SK-N-SH treated with all-trans-retinoic acid at 6 μM for 48 hours (cell line): ENCODE measurements at regions not wholly inside any gene's neighbourhood (a gene's known extent, or its start where the extent isn't known, plus 50 kb on each side); places are given as distances from the start of the nearest gene placed in this dataset.

Source experiments
- ATAC-seq: fragments of 200-7000 bp; cut with Tn5 transposase; 3 replicates; pipeline ENCODE4 v1.9.1; 2020; ENCODE audit warnings: mild to moderate bottlenecking, moderate library complexity
- ARNTL ChIP-seq: fragments of 450-650 bp; formaldehyde crosslinking; IDR thresholded peaks from 2 replicates; pipeline ENCODE4 v1.5.0; 2020; ENCODE audit warnings: low read depth, mild to moderate bottlenecking, moderate library complexity, borderline replicate concordance
- GLIS3 ChIP-seq: fragments of 250-450 bp; sonication (Bioruptor Pico); IDR thresholded peaks from 2 replicates; pipeline ENCODE4 v1.5.0; 2020; ENCODE audit warnings: mild to moderate bottlenecking, moderate library complexity
- ISL1 ChIP-seq: fragments of 250-450 bp; sonication (Bioruptor Pico); IDR thresholded peaks from 2 replicates; pipeline ENCODE4 v2.1.2; 2022; ENCODE audit warnings: mild to moderate bottlenecking, moderate library complexity
- OSR1 ChIP-seq: fragments of 250-450 bp; sonication (Bioruptor Pico); IDR thresholded peaks from 2 replicates; pipeline ENCODE4 v1.8.0; 2022; ENCODE audit warnings: moderate library complexity, mild to moderate bottlenecking, inconsistent platforms
- PPARA ChIP-seq: fragments of 250-450 bp; sonication (Bioruptor Pico); IDR thresholded peaks from 2 replicates; pipeline ENCODE4 v1.5.0; 2020; ENCODE audit warnings: mild to moderate bottlenecking, borderline replicate concordance
- RARB ChIP-seq: fragments of 250-450 bp; sonication (Bioruptor Pico); IDR thresholded peaks from 2 replicates; pipeline ENCODE4 v1.8.0; 2021; ENCODE audit warnings: mild to moderate bottlenecking, moderate library complexity
- TOX ChIP-seq: fragments of 250-450 bp; sonication (Bioruptor Pico); IDR thresholded peaks from 2 replicates; pipeline ENCODE4 v1.8.0; 2021; ENCODE audit warnings: mild to moderate bottlenecking, moderate library complexity, borderline replicate concordance
- TSHZ2 ChIP-seq: fragments of 250-450 bp; sonication (Bioruptor Pico); IDR thresholded peaks from 2 replicates; pipeline ENCODE4 v1.5.0; 2020; ENCODE audit warnings: mild to moderate bottlenecking, moderate library complexity
- ZC3H10 ChIP-seq: fragments of 250-450 bp; sonication (Bioruptor Pico); IDR thresholded peaks from 2 replicates; pipeline ENCODE4 v1.5.1; 2021; ENCODE audit warnings: mild to moderate bottlenecking, moderate library complexity
- ZFP3 ChIP-seq: fragments of 250-450 bp; sonication (Bioruptor Pico); IDR thresholded peaks from 2 replicates; pipeline ENCODE4 v1.5.0; 2020; ENCODE audit warnings: mild to moderate bottlenecking, moderate library complexity
- ZNF565 ChIP-seq: fragments of 450-650 bp; formaldehyde crosslinking; conservative IDR thresholded peaks from 2 replicates; pipeline ENCODE4 v1.5.0; 2020; ENCODE audit warnings: low read depth, mild to moderate bottlenecking, moderate library complexity
- ZNF70 ChIP-seq: fragments of 450-650 bp; formaldehyde crosslinking; IDR thresholded peaks from 2 replicates; pipeline ENCODE4 v1.5.0; 2020; ENCODE audit warnings: mild to moderate bottlenecking, moderate library complexity
- ZNF8 ChIP-seq: fragments of 450-650 bp; formaldehyde crosslinking; IDR thresholded peaks from 2 replicates; pipeline ENCODE4 v1.5.0; 2020; ENCODE audit warnings: mild to moderate bottlenecking, moderate library complexity
- TF ChIP-seq, protein P1 (sequence below): fragments of 250-450 bp; sonication (Bioruptor Pico); IDR thresholded peaks from 2 replicates; pipeline ENCODE4 v1.5.1; 2021; ENCODE audit warnings: mild to moderate bottlenecking, moderate library complexity
- TF ChIP-seq, protein P2 (sequence below): fragments of 250-450 bp; sonication (Bioruptor Pico); IDR thresholded peaks from 2 replicates; pipeline ENCODE4 v1.5.1; 2020; ENCODE audit warnings: low read depth, mild to moderate bottlenecking, moderate library complexity
- TF ChIP-seq, protein P3 (sequence below): fragments of 250-450 bp; sonication (Bioruptor Pico); IDR thresholded peaks from 2 replicates; pipeline ENCODE4 v1.8.0; 2021; ENCODE audit warnings: low read depth, mild to moderate bottlenecking, moderate library complexity, borderline replicate concordance
- TF ChIP-seq, protein P4 (sequence below): fragments of 250-450 bp; sonication (Bioruptor Pico); IDR thresholded peaks from 2 replicates; pipeline ENCODE4 v1.8.0; 2020; ENCODE audit warnings: mild to moderate bottlenecking, moderate library complexity, borderline replicate concordance

- TF ChIP-seq, protein P1, sequence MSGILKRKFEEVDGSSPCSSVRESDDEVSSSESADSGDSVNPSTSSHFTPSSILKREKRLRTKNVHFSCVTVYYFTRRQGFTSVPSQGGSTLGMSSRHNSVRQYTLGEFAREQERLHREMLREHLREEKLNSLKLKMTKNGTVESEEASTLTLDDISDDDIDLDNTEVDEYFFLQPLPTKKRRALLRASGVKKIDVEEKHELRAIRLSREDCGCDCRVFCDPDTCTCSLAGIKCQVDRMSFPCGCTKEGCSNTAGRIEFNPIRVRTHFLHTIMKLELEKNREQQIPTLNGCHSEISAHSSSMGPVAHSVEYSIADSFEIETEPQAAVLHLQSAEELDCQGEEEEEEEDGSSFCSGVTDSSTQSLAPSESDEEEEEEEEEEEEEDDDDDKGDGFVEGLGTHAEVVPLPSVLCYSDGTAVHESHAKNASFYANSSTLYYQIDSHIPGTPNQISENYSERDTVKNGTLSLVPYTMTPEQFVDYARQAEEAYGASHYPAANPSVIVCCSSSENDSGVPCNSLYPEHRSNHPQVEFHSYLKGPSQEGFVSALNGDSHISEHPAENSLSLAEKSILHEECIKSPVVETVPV (CRISPR knock-in tag) = no peak
- TF ChIP-seq ISL1 (CRISPR knock-in tag) = no peak
- TF ChIP-seq, protein P2, sequence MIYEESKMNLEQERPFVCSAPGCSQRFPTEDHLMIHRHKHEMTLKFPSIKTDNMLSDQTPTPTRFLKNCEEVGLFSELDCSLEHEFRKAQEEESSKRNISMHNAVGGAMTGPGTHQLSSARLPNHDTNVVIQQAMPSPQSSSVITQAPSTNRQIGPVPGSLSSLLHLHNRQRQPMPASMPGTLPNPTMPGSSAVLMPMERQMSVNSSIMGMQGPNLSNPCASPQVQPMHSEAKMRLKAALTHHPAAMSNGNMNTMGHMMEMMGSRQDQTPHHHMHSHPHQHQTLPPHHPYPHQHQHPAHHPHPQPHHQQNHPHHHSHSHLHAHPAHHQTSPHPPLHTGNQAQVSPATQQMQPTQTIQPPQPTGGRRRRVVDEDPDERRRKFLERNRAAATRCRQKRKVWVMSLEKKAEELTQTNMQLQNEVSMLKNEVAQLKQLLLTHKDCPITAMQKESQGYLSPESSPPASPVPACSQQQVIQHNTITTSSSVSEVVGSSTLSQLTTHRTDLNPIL (CRISPR knock-in tag) = no peak
- TF ChIP-seq, all 23 proteins: peak for 0
These were observed 117.1 kb upstream of the NXPH2 start (continued) for GRCh38 chr2:138897274-138897673.

DNA sequence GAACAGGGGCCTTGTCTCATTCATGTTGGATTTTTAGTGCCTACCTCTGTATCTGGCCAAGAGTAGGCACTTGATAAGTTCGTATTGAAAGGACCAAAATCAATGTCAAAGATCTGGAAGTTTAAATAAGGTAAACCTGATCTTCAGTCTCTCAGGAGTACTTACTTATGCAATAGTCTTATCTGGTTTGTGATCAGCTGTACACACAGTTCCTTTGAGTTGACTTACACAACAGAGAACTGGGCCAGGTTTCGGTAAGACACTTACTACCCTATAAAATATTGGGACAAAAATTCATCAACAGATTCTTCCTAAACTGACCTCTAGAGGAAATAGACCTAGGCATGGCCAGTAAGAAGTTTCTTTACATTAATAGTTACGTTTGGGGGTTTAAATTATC lies 113.6 kb upstream of the NXPH2 start:
- ATAC-seq = no peak
- TF ChIP-seq ZFP3 (no peak), TSHZ2 (no peak)
- TF ChIP-seq, protein P3, sequence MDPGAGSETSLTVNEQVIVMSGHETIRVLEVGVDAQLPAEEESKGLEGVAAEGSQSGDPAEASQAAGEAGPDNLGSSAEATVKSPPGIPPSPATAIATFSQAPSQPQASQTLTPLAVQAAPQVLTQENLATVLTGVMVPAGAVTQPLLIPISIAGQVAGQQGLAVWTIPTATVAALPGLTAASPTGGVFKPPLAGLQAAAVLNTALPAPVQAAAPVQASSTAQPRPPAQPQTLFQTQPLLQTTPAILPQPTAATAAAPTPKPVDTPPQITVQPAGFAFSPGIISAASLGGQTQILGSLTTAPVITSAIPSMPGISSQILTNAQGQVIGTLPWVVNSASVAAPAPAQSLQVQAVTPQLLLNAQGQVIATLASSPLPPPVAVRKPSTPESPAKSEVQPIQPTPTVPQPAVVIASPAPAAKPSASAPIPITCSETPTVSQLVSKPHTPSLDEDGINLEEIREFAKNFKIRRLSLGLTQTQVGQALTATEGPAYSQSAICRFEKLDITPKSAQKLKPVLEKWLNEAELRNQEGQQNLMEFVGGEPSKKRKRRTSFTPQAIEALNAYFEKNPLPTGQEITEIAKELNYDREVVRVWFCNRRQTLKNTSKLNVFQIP (CRISPR knock-in tag) = no peak

- ATAC-seq = no peak
- no peak for TF ChIP-seq TOX (CRISPR knock-in tag)
- TF ChIP-seq, protein P3 (CRISPR knock-in tag) = no peak
- TF ChIP-seq GLIS3 (CRISPR knock-in tag) = no peak
- TF ChIP-seq ZNF70 (CRISPR knock-in tag) = no peak
- TF ChIP-seq RARB (CRISPR knock-in tag) = no peak
- no peak for TF ChIP-seq PPARA (CRISPR knock-in tag)
- TF ChIP-seq ARNTL = no peak
- no peak for TF ChIP-seq ZNF565 (CRISPR knock-in tag)
These were observed 100.9 kb upstream of the NXPH2 start for GRCh38 chr2:138881126-138881525.

DNA sequence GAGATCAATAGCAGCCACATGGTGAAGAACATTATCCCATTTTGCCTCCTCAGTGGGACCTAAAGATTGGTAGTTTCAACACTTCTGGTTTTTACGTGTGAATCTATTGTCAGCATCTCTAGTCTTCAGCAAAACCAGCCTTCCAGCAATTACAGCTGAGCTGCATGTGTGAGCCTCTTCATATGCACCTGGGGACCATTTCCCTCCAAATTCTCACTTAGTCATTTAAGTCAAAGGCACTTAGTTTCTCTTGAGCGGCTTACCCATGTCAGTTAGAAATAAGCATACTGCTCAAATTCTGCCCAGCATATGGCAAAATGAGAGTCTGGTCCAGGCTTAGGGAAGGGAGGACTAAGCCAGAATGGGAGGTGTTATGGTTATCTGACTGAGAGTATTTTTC lies 99.7 kb upstream of the NXPH2 start:
- no peak for ATAC-seq
- TF ChIP-seq ZNF70 (CRISPR knock-in tag) (no peak), OSR1 (no peak), TSHZ2 (no peak), ARNTL (no peak), ISL1 (CRISPR knock-in tag) (no peak), ZNF8 (CRISPR knock-in tag) (no peak), ZNF565 (CRISPR knock-in tag) (no peak), ZC3H10 (CRISPR knock-in tag) (no peak), TOX (CRISPR knock-in tag) (no peak), RARB (CRISPR knock-in tag) (no peak)
- TF ChIP-seq, protein P4, sequence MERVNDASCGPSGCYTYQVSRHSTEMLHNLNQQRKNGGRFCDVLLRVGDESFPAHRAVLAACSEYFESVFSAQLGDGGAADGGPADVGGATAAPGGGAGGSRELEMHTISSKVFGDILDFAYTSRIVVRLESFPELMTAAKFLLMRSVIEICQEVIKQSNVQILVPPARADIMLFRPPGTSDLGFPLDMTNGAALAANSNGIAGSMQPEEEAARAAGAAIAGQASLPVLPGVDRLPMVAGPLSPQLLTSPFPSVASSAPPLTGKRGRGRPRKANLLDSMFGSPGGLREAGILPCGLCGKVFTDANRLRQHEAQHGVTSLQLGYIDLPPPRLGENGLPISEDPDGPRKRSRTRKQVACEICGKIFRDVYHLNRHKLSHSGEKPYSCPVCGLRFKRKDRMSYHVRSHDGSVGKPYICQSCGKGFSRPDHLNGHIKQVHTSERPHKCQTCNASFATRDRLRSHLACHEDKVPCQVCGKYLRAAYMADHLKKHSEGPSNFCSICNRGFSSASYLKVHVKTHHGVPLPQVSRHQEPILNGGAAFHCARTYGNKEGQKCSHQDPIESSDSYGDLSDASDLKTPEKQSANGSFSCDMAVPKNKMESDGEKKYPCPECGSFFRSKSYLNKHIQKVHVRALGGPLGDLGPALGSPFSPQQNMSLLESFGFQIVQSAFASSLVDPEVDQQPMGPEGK (CRISPR knock-in tag) = no peak
